GM12878 (cell line): ENCODE measurements at regions not wholly inside any gene's neighbourhood (a gene's known extent, or its start where the extent isn't known, plus 50 kb on each side); places are given as distances from the start of the nearest gene placed in this dataset.

Experiments
- ATAC-seq: fragments of 200-7000 bp; cut with Tn5 transposase; 3 replicates; pipeline ENCODE4 v1.9.1; 2020; ENCODE audit warnings: mild to moderate bottlenecking, moderate library complexity
- BruUV-seq: library from RNA; stranded (reverse); fragments of 400-500 nt; replicated peaks from 2 replicates; lab custom pipeline; 2021; lab: Mats Ljungman, UMichigan
- CTCF ChIA-PET: fragments of 300-600 bp; sonication (Branson Sonifier 250); formaldehyde crosslinking; extraction: SDS; loops from one replicate; lab custom pipeline; 2021; ENCODE audit warnings: inconsistent platforms; lab: Yijun Ruan, JAX
- POLR2A ChIA-PET: fragments of 350-600 bp; formaldehyde crosslinking; extraction: SDS; loops from one replicate; lab custom pipeline; 2021; ENCODE audit warnings: inconsistent platforms; lab: Charles Lee
- RAD21 ChIA-PET: fragments of 300-600 bp; sonication (Branson Sonifier 250); formaldehyde crosslinking; loops from one replicate; lab custom pipeline; 2023; ENCODE audit warnings: antibody characterized with exemption; ENCODE audit not compliant: unreplicated experiment; lab: Charles Lee
- SMC1A ChIA-PET: fragments of 300-600 bp; sonication (Branson Sonifier 250); formaldehyde crosslinking; loops from one replicate; lab custom pipeline; 2023; ENCODE audit not compliant: unreplicated experiment, uncharacterized antibody; lab: Charles Lee
- DNase-seq: peaks from one replicate; pipeline ENCODE4 v3.0.0-alpha.2; 2011; ENCODE audit warnings: low read depth, low spot score
- FAIRE-seq: peaks from 3 replicates; lab custom pipeline; 2011; peaks lifted over from hg19 to GRCh38; lab: Jason Lieb, UNC
- H2AFZ ChIP-seq: 2 replicates; pipeline ENCODE4 v1.6.0; 2011; ENCODE audit warnings: low read depth, low read length, control low read depth; ENCODE audit not compliant: control insufficient read depth
- H3K27ac ChIP-seq: 2 replicates; pipeline ENCODE4 v1.5.1; 2011; ENCODE audit warnings: control low read depth; ENCODE audit not compliant: control insufficient read depth, insufficient read depth
- H3K27me3 ChIP-seq, 2 experiments: replicated peaks in 1 of 2; 2 replicates each; pipeline versions ENCODE4 v1.6.0 to v1.6.1; 2011; ENCODE audit warnings: low read length in 1 of 2; ENCODE audit not compliant: control insufficient read depth in 2 of 2, insufficient read depth in 2 of 2
- H3K36me3 ChIP-seq, 2 experiments: 2 replicates each; pipeline ENCODE4 v1.5.1; 2011; ENCODE audit warnings: low read length in 1 of 2; ENCODE audit not compliant: control insufficient read depth in 2 of 2, insufficient read depth in 2 of 2
- H3K4me1 ChIP-seq: 2 replicates; pipeline ENCODE4 v1.6.1; 2011; ENCODE audit warnings: mild to moderate bottlenecking, low read length, moderate library complexity, mixed read lengths; ENCODE audit not compliant: control insufficient read depth, insufficient read depth
- H3K4me2 ChIP-seq: 2 replicates; pipeline ENCODE4 v1.6.0; 2011; ENCODE audit warnings: control low read depth; ENCODE audit not compliant: control insufficient read depth, insufficient read depth
- H3K4me3 ChIP-seq: fragments of 200-600 bp; sonication (generic); 2 replicates; pipeline ENCODE4 v1.5.1; 2016
- H3K79me2 ChIP-seq: 2 replicates; pipeline ENCODE4 v1.6.0; 2011; ENCODE audit warnings: low read length; ENCODE audit not compliant: control insufficient read depth, insufficient read depth
- H3K9ac ChIP-seq: 2 replicates; pipeline ENCODE4 v1.8.0; 2011; ENCODE audit warnings: low read length, control low read depth, mixed read lengths; ENCODE audit not compliant: control insufficient read depth, insufficient read depth
- H3K9me3 ChIP-seq: replicated peaks from 3 replicates; pipeline ENCODE4 v1.5.1; 2011; ENCODE audit warnings: mild to moderate bottlenecking, low read length; ENCODE audit not compliant: control insufficient read depth, insufficient read depth
- H4K20me1 ChIP-seq: 2 replicates; pipeline ENCODE4 v1.6.0; 2011; ENCODE audit not compliant: control insufficient read depth, insufficient read depth
- ETV6 ChIP-seq, 2 experiments: fragments of 450-650 bp in 1 of 2; IDR thresholded peaks in 1 of 2; conservative IDR thresholded peaks in 1 of 2; 2 replicates each; pipeline ENCODE4 v1.6.1; 2014; ENCODE audit warnings: antibody characterized with exemption in 1 of 2, borderline replicate concordance in 1 of 2, low read depth in 1 of 2, mild to moderate bottlenecking in 1 of 2, moderate library complexity in 1 of 2
- HDAC6 ChIP-seq: fragments of 200-600 bp; sonication (generic); IDR thresholded peaks from one replicate; pipeline ENCODE4 v1.8.0; 2017; ENCODE audit warnings: antibody characterized with exemption; ENCODE audit not compliant: unreplicated experiment
- WGBS: methylation state at CpG from one replicate; pipeline ENCODE4 v1.1.6; 2016; ENCODE audit warnings: low lambda C conversion rate; ENCODE audit not compliant: insufficient replicate concordance, insufficient coverage; ENCODE audit errors: missing lambda C conversion rate; 5-methylcytosine and 5-hydroxymethylcytosine counted together
- in situ Hi-C: fragments of 300-500 bp; cut with MboI; formaldehyde crosslinking; loops from 9 replicates; pipeline ENCODE4 v1.14.3; 2018; ENCODE audit warnings: mixed read lengths
- intact Hi-C: fragments of 100-400 bp; cut with micrococcal nuclease; formaldehyde crosslinking; loops from one replicate; pipeline ENCODE4 v1.14.2; 2022; ENCODE audit not compliant: unreplicated experiment
- TF ChIP-seq, protein P1 (sequence below): fragments of 450-650 bp; IDR thresholded peaks from 2 replicates; pipeline ENCODE4 v1.6.1; 2017; ENCODE audit warnings: mild to moderate bottlenecking, moderate library complexity

DNA sequence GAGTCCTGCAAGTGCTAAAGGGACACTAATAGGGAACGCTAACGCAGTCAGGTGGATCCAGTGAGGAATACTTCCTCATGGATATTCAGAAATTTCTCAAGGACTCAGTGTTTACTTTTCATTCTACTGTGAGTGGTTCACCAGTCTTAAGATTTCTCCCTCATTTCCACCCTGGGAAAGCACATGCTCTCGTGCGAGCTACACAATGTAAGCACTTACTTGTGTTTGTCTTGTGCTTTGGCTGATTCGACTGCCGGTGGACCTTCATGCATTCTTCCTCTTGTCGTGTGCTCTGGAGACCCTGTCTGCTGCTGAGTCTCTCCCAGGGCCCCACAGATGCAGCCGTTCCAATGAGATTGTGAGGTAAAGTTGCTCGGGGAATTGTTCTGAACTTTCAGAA, 180.1 kb downstream of the NUFIP1 start:
- no peaks in the 10 kb centered on the region; a peak in 2 of 4 replicates for H3K27me3 ChIP-seq
- POLR2A ChIA-PET, result no interaction called here
- no peaks in the 10 kb centered on the region for H3K9me3 ChIP-seq
- FAIRE-seq (no peak), ATAC-seq (no peak), DNase-seq (no peak)
- intact Hi-C loops (no loop called here), in situ Hi-C loops (no loop called here)
- no TSS peak for BruUV-seq
- whole genome bisulfite sequencing, result 70% methylated on average over 9 of the region's 9 CpGs
- no peak overlapping the region for H2AFZ ChIP-seq
- SMC1A ChIA-PET, result no interaction called here
- H3K27ac ChIP-seq, result no peak overlapping the region
- H3K4me1 ChIP-seq, result no peaks in the 10 kb centered on the region
- H3K4me2 ChIP-seq, result no peak overlapping the region
- no peak overlapping the region for H3K9ac ChIP-seq
- CTCF ChIA-PET, result interaction anchor here (0.6 kb wide), 1 partner anchor 1455 kb away, joined by 3 read pairs; no protein-coding TSS in a partner anchor
- no peak for TF ChIP-seq ETV6 (conservative IDR thresholded peaks at IDR 0.05 in 1 of 2, IDR thresholded peaks at IDR 0.05 in 1 of 2; ENCODE audit: borderline replicate concordance in 1 of 2, low read depth in 1 of 2)
- no peak for TF ChIP-seq HDAC6
- TF ChIP-seq, protein P1, sequence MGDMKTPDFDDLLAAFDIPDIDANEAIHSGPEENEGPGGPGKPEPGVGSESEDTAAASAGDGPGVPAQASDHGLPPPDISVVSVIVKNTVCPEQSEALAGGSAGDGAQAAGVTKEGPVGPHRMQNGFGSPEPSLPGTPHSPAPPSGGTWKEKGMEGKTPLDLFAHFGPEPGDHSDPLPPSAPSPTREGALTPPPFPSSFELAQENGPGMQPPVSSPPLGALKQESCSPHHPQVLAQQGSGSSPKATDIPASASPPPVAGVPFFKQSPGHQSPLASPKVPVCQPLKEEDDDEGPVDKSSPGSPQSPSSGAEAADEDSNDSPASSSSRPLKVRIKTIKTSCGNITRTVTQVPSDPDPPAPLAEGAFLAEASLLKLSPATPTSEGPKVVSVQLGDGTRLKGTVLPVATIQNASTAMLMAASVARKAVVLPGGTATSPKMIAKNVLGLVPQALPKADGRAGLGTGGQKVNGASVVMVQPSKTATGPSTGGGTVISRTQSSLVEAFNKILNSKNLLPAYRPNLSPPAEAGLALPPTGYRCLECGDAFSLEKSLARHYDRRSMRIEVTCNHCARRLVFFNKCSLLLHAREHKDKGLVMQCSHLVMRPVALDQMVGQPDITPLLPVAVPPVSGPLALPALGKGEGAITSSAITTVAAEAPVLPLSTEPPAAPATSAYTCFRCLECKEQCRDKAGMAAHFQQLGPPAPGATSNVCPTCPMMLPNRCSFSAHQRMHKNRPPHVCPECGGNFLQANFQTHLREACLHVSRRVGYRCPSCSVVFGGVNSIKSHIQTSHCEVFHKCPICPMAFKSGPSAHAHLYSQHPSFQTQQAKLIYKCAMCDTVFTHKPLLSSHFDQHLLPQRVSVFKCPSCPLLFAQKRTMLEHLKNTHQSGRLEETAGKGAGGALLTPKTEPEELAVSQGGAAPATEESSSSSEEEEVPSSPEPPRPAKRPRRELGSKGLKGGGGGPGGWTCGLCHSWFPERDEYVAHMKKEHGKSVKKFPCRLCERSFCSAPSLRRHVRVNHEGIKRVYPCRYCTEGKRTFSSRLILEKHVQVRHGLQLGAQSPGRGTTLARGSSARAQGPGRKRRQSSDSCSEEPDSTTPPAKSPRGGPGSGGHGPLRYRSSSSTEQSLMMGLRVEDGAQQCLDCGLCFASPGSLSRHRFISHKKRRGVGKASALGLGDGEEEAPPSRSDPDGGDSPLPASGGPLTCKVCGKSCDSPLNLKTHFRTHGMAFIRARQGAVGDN, result no peak
- H4K20me1 ChIP-seq, result no peaks in the 10 kb centered on the region
- RAD21 ChIA-PET, result no interaction called here
- H3K79me2 ChIP-seq, result no peaks in the 10 kb centered on the region
- H3K4me3 ChIP-seq, result no peak overlapping the region
- H3K36me3 ChIP-seq, result no peaks in the 10 kb centered on the region
